ENCODE measurements at regions not wholly inside any gene's neighbourhood (a gene's known extent, or its start where the extent isn't known, plus 50 kb on each side); places are given as distances from the start of the nearest gene placed in this dataset.

DNA sequence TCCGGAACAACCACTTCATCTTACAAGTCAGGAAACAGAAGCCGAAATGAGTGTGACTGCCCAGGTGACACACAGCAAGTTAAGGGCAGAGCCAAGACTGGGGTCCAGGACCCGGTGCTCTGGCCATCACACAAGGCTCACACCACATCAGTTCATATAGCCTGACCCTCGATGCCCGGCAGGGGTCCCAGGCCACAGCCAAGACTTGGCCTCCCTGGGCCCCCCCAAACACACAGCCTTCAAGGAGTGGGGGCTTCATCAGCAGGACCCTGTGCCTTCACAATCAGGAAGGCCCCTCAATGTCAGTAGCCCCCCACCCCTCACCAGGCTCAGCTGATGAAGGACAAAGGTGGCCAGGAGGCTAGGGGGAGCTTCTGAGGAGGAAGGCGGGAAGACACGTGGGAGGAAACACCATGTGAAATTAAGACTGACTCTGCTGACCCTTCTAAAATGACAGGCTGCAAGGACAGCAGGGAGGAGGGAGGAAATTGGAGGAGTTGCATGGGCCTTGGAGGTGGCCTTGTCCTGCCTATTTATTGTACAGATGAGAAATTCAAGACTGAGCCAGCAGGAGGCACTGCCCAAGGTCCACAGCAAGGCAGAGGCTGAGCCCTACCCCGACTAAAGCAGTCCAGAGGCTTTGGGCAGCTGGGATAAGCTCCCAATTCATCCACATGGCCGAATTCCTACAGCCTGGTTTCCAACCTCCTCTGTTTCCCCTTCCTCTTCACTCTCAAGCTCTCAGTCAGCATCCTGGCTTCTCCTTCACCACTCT is 216.1 kb upstream of the ZMIZ1 start:
- DNase-seq, result no peak

DNA sequence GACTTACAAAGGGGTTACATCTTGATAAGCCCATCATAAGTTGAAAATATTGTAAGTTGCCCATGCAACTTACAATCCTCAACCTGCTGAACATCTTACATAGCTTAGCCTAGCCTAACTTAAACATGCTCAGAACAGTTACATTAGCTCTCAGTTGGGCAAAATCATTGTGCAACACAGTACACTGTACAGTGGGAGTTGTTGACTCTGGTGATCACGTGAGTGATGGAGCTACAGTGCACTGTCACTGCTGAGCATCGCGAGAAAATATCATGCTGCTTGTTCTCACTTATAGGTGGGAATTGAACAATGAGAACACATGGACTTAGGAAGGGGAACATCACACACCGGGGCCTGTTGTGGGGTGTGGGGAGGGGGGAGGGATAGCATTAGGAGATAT is 214.9 kb upstream of the ZMIZ1 start:
- no peak for DNase-seq

DNA sequence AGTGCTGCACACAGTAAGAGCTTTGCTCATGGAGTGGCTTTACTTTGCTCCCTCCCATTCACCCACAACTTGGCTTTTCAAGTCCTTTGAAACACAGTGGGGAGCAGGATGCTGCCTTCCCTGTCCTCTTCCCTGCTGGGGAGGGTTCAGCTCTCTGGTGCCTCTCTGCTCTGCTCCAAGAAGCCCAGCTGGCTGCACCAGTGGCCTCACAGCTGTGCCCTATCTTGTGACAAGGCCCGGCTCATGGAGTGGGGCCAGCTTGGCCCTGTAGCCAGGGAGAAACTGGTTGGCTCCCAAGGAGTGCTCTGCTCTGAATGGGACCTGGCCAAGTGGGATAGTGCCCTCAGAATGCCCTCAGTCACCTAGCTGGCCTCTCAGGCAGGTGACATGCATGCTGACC is 212.3 kb upstream of the ZMIZ1 start:
- DNase-seq, result no peak

DNA sequence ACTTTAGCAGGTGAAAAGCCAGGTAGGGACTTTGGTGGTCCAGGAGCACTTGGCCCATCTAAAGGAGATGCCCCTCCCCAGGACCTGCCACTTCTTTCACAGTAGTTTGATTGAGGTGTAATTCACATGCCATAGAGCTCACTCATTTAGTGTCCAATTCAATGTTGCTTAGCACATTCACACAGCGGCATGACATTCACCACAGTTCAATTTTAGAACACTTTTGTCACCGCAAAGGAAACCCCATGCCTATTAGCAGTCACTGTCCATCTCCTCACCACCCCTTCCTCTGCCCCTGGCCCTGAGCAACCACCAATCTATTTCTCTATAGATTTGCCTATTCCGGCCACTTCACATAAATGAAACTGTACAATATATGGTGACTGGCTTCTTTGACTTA is 211.6 kb upstream of the ZMIZ1 start:
- no peak for DNase-seq

DNA sequence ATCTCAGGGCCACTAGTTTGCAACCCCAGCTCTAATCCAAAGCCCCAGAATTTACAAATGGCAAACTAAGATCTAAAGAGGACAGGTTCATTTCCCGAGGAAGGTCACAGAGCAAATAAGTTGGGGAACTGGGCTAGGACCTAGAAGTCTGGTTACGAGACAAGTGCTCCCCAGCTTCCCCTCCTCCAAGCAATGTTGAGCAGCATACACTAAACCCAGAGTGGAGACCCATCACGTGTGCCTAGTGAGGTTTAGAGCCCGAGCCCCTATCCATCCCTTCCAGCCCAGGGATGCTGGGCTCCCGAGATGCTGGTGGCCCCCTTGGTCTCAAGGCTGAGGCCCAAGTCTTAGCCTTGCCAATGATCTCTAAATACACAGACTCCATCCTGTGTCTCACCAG is 209.5 kb upstream of the ZMIZ1 start:
- DNase-seq, result no peak

DNA sequence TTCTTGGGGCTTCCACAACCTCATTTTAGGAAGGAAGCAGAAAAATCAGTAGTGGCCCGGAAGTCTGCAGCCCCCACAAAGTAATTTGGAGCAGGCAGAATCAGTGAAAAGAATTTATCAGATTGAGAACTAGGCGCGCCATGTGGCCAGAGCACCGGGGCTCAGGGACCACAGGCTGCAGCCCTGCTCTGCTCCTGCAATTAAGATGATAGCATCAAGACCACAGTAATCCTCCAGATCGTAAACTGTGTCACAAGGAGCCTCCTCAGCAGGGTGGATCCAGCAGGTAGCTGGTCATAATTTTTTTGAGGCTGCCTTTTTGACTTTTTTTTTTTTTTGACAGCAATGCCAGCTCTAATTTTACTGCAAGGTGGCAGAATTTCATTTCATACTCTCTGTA is 209.0 kb upstream of the ZMIZ1 start:
- no peak for DNase-seq

DNA sequence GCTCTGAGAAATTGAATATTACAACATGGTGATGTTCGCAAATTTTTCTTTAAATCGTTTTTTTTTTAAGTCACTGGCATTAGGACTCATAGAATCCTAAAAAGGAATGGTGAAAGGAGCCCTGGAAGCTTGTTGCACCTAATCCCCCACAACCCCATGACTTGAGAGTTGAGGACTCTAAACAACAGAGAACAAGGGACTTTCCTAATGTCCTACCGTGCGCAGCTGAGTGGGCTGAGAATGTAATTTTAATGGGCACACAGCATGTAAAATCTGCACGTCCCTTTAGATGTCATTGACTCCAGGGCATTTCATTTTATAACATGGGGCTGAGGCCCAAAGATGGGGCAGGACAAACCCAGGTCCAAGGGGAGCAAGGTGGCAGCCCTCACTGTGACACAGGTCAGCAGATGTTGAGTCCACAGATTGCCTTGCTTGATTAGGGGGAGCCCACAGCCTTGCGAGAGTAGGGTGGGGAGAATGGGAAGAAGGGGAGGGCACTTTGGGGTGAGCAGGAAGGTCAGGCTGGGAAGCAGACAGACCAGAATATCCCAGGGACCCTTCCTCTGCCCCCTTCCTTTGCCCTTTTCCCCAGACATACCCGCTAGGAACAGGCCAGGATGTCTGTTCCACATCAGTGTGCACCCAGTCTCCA is 208.4 kb upstream of the ZMIZ1 start:
- no peak for DNase-seq

DNA sequence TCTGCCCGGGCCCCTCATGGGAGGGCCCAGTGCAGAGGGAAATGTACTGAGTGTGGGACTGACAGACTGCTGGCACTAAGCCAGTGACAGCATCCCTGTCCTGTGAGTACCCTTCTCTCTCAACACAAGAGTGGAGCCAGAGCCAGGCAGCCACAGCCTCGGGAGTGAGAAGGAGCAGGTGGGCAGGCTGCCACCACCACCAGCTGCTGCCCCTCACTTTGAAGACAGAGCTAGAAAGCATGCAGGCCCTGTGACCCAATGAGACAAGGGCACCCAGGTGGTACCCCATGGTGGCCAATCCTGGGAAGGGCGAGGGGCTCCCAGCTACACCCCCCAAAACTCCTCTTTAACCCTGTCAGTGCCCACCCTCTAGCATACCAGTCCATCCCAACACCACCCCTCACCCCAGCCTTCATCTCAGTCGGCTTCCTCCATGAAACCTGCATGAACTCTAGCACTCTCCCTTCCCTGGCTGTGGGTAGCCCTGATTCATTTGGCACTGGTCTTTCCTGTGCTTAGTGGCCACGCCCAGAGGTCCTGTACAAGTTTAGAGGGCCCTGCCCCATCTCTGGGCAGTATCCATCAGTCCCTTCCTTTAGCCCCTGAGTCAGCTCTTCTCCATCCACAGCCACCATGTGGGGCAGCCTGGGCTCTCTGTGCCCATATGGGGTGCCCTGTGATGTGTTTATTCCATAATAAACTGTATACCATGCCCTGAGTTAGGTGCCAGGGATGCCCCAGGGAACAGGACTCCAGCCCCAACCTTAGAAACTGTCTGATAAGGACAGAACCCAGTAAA is 207.0 kb upstream of the ZMIZ1 start:
- DNase-seq, result no peak

DNA sequence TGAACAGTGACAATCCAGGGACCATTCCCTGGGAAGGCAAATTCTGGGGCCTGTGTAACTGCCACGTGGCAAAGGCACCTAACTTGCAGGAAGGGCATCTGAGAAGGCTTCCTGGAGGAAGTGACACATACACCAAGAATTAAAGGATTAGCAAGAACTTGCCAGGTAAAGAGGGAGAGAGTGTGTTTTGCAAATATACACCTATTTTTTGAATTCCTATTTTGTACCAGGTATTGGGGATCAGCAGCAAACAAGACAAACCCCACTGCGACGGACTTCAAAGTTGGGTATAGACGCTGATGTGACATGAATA is 206.5 kb upstream of the ZMIZ1 start:
- no peak for DNase-seq

DNA sequence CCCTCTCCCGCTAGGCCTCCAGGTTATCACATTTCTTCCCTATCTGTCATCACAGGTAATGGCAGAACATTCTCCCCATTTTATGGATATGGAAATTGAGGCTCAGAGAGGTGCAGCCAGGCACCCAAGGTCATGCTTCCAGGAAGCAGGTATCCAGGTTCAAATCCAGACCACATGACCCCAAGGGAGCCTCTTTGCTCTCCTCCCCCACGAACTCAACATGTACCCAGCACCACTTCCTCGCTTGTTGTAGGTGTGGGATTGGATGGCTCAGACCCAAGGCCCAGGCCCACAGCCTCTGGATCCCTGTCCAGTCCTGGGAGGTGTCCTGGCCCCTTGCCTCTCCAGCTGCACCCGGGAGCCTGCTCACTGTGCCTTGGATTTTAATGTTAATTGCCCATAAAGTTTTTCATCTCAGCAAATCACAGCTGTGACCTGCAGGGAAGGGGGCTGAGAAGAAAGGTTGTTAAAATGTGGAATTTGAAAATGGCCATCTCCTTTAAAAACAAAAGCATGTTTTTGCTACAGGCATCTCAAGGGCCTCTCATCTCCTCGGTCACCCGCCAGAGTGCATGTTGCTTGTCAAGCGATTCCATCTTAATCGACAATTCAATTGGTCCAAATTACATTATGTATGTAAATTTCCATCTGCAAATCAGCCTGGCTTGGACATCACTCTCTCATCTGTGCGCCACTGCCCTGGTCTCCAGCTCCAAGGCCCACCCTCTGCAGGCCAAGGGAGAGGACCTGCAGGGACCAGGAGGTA is 205.4 kb upstream of the ZMIZ1 start:
- no peak for DNase-seq

DNA sequence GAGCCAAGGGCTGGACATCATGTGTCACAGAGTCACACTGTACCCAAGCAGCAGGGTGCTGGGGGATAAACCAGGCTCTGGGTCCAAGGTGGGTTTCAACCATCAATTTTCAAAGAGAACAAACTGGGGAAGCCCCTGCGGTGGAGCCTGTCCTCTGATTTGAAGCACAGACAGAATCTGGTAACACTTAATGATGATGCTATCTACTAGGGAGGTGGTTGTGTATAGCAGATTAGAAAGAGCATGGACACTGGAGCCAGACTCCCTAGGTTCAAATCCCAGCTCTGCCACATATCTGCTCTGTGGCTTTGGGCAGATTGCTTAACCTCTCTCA is 204.9 kb upstream of the ZMIZ1 start:
- DNase-seq, result no peak

DNA sequence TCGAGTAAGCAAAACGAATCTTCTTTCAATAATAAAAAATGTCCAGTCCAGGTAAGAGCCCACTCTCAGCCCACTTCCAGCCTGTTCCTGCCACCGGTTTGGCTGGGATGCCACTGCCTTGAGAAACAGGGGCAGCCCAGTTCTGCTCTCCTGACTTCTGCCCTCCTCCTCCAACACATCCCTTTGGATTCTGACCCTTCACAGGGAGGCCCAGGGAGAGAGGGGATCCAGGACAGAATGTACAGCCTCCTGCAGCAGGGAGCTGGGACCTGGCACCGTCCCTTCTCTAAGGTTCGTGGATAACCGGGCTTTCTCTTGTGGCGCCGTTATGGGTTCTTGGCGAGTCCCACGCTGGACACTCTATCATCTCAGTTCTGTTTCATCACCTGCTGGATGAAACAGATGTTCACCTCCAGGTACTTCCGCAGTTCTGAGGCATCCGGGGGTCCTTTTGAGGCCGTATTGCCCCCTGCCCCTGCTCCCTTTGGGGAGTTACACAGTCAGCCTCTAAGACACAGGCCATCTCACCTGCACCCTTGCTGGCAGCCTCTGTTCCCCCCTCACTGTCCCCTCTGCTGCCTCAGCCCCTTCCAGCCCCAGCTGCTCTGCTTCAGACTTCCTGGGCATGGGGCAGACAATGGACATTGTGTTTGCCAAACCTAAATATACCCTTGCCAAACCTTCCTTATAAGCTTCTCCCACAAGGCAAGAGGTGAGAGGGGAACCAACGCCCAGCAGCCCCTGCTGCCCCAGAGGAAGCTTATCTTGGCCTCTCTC is 203.8 kb upstream of the ZMIZ1 start:
- DNase-seq, result no peak

DNA sequence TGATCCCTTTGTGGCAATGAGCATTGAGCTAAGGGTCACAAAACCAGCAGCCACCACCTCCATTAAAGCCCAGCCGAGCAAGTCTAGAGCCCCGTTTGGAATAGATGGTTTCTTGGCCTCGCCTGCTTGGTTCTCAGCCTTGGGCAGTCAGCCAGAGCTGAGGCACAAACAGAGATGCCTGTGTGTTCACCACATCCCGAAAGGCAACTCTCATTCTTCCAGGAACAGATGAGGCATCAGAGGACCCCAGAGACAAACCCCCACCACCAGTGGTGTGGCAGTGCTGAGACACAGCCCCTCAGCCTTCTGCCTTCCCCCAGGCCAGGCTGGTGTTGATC is 203.3 kb upstream of the ZMIZ1 start:
- DNase-seq, result no peak

DNA sequence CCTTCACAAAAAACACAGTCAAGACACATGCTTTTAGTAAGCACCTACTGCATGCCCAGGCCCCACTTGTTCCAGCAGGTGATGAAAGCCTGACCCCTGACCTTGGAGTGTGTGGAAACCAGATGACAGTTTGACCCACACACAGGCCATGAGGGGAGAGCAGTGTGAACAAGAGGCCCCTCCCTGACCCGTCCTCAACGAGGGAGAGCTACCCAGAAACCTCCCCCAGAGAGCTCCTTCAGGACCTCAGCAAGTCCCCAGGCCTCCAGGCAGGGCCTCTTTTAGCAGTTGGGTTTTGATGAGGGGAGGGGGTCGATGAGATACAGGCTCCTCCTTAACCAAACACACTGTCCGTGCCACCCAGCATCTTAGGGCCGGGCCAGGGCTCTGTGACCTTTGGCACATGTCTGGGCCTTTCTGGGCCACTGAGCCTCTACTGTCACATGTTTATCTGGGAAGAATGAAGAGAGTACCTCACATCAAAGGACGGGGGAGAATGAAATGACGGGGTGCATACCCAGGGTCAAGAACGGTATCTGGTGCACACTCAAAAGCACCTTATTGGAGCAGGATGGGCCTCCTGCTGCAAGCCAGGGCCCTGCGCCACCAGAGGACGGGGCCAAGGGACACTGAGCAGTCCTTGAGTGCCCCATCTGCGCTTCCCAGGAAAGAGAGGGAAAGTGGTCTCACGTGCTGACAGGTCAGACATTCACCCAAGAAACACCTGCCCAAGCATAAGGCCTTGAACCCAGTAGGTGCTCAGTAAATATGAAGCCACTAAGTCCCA is 202.6 kb upstream of the ZMIZ1 start:
- no peak for DNase-seq

DNA sequence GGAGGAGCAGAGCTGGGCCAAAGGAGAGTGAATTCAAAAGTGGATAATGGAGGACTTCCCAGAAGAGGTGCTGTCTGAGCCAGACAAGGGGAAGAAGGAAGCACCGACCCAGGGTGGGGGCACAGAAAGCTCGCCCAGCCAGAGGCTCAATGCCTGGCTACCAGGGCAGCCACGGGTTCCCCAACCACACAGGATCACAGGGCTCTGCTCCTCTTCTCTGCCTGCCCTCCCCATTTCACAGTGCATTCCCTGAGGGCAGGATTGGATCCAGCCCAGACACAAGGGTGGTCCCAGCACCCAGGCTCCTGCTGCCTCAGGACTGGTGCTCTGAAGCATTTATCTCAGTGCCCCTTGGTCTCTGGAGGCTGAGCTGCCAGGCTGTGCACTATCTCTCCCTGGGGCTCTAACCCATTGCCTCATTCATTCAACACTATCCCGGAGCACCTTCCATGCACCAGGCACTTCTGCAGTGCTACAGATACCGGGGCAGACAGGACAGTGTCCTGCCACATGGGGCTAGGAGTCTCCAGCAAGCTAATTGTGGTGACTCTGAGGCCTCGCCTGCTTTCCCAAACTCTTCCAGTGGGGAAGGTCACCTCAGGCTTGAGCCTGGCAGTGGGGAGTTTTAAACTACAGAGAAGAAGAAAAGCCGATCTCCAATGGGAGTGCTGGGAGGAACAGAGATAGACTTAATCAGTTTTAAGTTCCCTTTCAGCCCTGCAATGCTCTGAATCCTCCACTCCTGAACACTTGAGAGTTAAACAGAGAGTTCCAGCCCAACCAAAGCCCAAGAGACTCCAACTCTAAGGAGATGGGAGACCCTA is 201.8 kb upstream of the ZMIZ1 start:
- DNase-seq, result no peak

DNA sequence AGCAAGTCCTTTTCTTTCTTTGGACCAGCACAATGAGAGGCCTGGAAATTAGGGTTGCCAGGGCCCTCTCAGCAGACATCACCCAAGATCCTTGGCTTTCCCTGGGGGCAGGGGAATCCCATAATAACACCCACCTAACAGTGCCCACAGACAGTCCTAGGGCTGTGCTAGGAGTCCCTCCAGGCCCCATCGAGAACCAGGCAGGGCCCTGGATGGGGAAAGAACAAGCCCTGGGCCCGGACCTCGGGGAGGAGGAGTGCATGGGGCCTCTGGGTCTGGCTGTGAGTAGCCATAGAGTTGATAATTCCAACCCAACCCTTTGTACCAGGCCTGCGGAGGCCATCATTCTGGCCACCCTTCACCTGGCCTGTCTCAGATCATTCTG is 201.2 kb upstream of the ZMIZ1 start:
- DNase-seq, result no peak

DNA sequence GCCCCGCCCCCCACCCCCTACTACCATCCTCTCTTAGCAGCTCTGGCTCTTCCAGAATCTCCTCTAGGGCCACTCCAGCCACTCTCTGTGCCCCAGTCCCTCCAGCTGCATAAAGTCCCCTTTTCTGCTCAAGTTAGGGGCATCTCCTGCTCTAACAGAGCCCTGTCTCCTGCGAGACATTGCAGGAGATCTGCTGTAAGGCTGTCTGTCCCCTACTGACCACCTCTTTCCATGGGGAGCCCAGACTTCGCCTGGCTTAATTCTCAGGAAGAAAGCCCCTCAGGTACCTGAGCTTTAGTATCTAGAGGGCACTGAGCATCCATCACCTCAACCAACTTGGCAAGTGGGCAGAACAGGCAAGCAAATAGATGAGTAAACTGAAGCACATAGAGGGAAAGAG is 200.7 kb upstream of the ZMIZ1 start:
- no peak for DNase-seq

DNA sequence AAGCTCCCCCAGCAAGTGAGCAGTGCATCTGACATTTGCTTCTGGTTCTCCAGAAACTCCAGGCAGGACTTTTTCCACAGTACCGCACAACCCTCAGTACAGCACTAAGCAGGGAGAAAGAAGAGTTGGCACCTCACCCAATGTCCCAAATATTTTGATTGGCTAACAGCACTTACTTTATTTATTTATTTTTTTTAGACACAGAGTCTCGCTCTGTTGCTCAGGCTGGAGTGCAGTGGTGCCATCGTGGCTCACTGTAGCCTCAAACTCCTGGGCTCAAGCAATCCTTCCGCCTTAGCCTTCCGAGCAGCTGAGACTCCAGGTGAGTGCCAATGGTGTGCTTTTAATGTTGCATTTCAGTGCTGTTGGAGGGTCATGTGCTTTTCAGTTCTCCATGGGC is 200.3 kb upstream of the ZMIZ1 start:
- DNase-seq, result no peak

DNA sequence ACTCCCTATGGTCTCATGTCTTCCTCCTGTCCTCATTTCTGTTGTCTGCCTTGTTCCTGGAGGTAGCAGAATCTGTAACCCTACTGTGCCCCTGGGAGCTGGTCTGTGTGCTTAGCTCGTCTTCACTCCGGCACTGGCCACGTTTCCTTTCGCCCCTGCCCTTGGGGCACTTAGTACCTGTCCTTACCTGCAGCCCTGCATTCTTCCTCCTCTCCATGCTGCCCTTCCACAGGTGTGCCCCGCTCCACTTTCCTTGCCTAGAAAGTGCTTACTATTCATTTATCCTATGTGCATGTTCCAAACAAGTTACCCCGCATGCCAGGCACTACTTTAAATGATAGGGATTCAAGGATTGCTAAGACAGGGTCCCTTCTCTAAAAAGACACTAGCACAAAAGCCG is 199.9 kb upstream of the ZMIZ1 start:
- DNase-seq, result no peak

DNA sequence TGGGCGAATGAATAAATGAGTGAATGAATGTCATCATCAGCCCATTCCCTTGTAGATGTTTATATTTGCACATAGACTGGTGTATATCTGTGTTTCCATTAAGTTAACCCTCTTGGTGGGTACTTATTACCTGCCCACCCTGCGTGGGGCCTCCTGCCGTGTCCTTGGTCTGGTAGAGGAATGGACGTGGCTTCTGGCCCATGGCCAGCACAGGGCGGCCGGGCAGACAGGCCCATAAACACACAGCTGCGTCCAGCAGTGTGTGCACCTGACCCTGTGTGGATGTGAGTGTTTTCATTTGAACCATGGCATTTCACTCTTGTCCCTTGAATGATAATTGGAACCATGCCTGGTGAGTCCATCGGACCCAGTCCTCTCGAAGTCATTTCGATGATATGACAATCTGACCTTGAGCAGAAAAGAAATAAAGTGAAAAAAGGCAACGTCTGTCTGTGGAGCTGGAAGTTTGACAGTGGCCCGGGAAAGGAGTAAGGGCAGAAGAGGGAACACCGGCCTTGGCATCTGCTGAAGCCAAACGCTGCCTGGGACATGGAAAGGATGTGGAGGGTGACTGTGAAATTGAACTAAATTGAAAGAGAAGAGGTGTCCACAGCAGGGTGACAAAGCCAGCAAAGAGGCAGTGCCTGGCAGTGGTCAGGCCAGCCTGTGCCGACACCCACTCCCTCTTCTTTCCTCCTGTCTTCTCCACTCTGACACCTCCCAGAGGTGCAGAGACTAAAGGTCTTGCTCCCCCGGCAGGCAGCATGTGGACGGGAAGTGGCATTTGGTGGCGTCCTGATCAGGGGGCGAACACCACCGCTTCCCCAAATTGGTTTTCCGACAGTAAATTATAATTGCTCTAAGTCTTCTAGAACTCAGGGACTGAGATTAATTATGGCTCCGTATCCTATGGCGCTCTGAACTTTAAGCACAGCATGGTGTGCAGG is 199.0 kb upstream of the ZMIZ1 start:
- no peak for DNase-seq
